22Rv1 (cell line): ENCODE measurements at regions not wholly inside any gene's neighbourhood (a gene's known extent, or its start where the extent isn't known, plus 50 kb on each side); places are given as distances from the start of the nearest gene placed in this dataset.

Source experiments
- CTCF ChIP-seq: fragments of 450-650 bp; IDR thresholded peaks from 2 replicates; pipeline ENCODE4 v1.5.1; 2017; ENCODE audit warnings: mild to moderate bottlenecking
- ZFX ChIP-seq: fragments of 450-650 bp; IDR thresholded peaks from 2 replicates; pipeline ENCODE4 v1.6.1; 2017; ENCODE audit warnings: antibody characterized with exemption, borderline replicate concordance

- TF ChIP-seq CTCF: no peak
- TF ChIP-seq ZFX: no peak
These were observed 90.5 kb upstream of the RANBP3L start for GRCh38 chr5:36392186-36392585.
